PC-3 (cell line): ENCODE measurements at regions not wholly inside any gene's neighbourhood (a gene's known extent, or its start where the extent isn't known, plus 50 kb on each side); places are given as distances from the start of the nearest gene placed in this dataset.

ENCODE experiments used
- CTCF ChIP-seq: fragments of 300-600 bp; sonication (generic); conservative IDR thresholded peaks from 2 replicates; pipeline ENCODE4 v1.5.1; 2017; ENCODE audit warnings: antibody characterized with exemption, low read depth, mild to moderate bottlenecking, low read length
- EZH2 ChIP-seq: fragments of 300-600 bp; sonication (generic); IDR thresholded peaks from one replicate; pipeline ENCODE4 v1.6.1; 2017; ENCODE audit warnings: antibody characterized with exemption, mild to moderate bottlenecking, low read length; ENCODE audit not compliant: unreplicated experiment

GRCh38 chr2:160813506-160813858, 319.9 kb upstream of the RBMS1 start:
- no peak for TF ChIP-seq CTCF
- no peak for TF ChIP-seq EZH2
